Endodermal cell (in vitro differentiated cells): ENCODE measurements at regions not wholly inside any gene's neighbourhood (a gene's known extent, or its start where the extent isn't known, plus 50 kb on each side); places are given as distances from the start of the nearest gene placed in this dataset.

Source experiments
- DNase-seq: peaks from one replicate; pipeline ENCODE4 v3.0.0-alpha.2; 2017
- H3K27ac ChIP-seq: 2 replicates; pipeline ENCODE4 v1.5.1; 2013; ENCODE audit warnings: mild to moderate bottlenecking, low read depth, low read length, moderate library complexity
- H3K27me3 ChIP-seq: 2 replicates; pipeline ENCODE4 v1.6.1; 2013; ENCODE audit warnings: mild to moderate bottlenecking, low read length, moderate library complexity; ENCODE audit not compliant: insufficient read depth, control insufficient read depth, poor library complexity, severe bottlenecking
- H3K36me3 ChIP-seq: 2 replicates; pipeline ENCODE4 v1.7.0; 2013; ENCODE audit warnings: mild to moderate bottlenecking, low read length, moderate library complexity; ENCODE audit not compliant: control insufficient read depth, insufficient read depth
- H3K4me1 ChIP-seq: one replicate; pipeline ENCODE4 v1.7.0; 2013; ENCODE audit warnings: low read length; ENCODE audit not compliant: control insufficient read depth, insufficient read depth
- H3K4me3 ChIP-seq: 2 replicates; pipeline ENCODE4 v1.5.1; 2013; ENCODE audit warnings: mild to moderate bottlenecking, low read length, moderate library complexity
- H3K9ac ChIP-seq: 2 replicates; pipeline ENCODE4 v1.6.1; 2013; ENCODE audit warnings: mild to moderate bottlenecking, low read length, moderate library complexity; ENCODE audit not compliant: poor library complexity, severe bottlenecking; ENCODE audit errors: extremely low read depth
- H3K9me3 ChIP-seq: 2 replicates; pipeline ENCODE4 v1.6.1; 2013; ENCODE audit warnings: mild to moderate bottlenecking, low read length, moderate library complexity; ENCODE audit not compliant: control insufficient read depth
- H3K27ac Mint-ChIP-seq: 2 replicates; pipeline ENCODE4 v1.8.0; 2020; ENCODE audit warnings: mixed read lengths
- H3K27me3 Mint-ChIP-seq: 2 replicates; pipeline ENCODE4 v1.8.0; 2021; ENCODE audit warnings: mild to moderate bottlenecking, mixed read lengths; ENCODE audit not compliant: insufficient read depth
- H3K36me3 Mint-ChIP-seq: 2 replicates; pipeline ENCODE4 v1.8.0; 2020; ENCODE audit warnings: low read depth, mixed read lengths
- H3K4me1 Mint-ChIP-seq: 2 replicates; pipeline ENCODE4 v1.8.0; 2020; ENCODE audit warnings: mixed read lengths
- H3K4me3 Mint-ChIP-seq: 2 replicates; pipeline ENCODE4 v1.8.0; 2020; ENCODE audit warnings: mild to moderate bottlenecking, moderate library complexity, mixed read lengths
- H3K9me3 Mint-ChIP-seq: 2 replicates; pipeline ENCODE4 v1.8.0; 2020; ENCODE audit warnings: mild to moderate bottlenecking, mixed read lengths
- WGBS, 2 experiments: methylation state at CpG; one replicate each; pipeline versions ENCODE4 v1.1.5 to v1.1.7; 2013; ENCODE audit warnings: missing lambda C conversion rate in 2 of 2, mixed read lengths in 1 of 2; ENCODE audit not compliant: insufficient coverage in 1 of 2, insufficient read length in 1 of 2; 5-methylcytosine and 5-hydroxymethylcytosine counted together
- TF ChIP-seq, protein P1 (sequence below): fragments of 200-600 bp; sonication (generic); conservative IDR thresholded peaks from 2 replicates; pipeline ENCODE4 v1.5.0; 2021; ENCODE audit warnings: antibody characterized with exemption, mild to moderate bottlenecking

DNA sequence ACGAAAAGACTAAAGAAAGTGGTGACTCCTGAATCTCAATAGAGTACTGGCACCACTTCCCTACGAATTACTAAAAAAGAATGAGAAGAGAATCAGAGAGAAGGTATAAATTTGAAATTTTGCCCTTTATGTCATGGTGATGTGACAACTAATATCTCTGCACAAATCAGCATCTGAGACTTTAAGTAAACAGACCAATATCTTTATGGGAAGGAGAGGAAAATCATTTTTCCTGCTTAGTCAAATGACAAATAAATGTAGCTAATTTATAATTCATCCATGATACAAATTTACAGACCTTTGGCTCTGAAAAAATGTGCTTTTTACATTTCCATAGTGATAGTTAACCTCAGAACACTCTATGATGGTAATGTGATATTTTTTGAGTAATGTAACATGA lies 424.8 kb upstream of the EPHA5 start:
- Histone ChIP-seq H3K9me3 (no peaks in the 10 kb centered on the region), H3K27me3 (no peaks in the 10 kb centered on the region), H3K36me3 (no peaks in the 10 kb centered on the region), H3K9ac (no peak overlapping the region), H3K4me1 (peaks cover 6% of the 10 kb centered on the region), H3K27ac (no peak overlapping the region), H3K4me3 (no peak overlapping the region)
- Mint-ChIP-seq H3K4me3 (no peak overlapping the region), H3K27me3 (peaks cover 2% of the 10 kb centered on the region), H3K4me1 (peaks cover 8% of the 10 kb centered on the region), H3K9me3 (peaks cover 7% of the 10 kb centered on the region), H3K27ac (no peak overlapping the region), H3K36me3 (no peaks in the 10 kb centered on the region)
- TF ChIP-seq, protein P1, sequence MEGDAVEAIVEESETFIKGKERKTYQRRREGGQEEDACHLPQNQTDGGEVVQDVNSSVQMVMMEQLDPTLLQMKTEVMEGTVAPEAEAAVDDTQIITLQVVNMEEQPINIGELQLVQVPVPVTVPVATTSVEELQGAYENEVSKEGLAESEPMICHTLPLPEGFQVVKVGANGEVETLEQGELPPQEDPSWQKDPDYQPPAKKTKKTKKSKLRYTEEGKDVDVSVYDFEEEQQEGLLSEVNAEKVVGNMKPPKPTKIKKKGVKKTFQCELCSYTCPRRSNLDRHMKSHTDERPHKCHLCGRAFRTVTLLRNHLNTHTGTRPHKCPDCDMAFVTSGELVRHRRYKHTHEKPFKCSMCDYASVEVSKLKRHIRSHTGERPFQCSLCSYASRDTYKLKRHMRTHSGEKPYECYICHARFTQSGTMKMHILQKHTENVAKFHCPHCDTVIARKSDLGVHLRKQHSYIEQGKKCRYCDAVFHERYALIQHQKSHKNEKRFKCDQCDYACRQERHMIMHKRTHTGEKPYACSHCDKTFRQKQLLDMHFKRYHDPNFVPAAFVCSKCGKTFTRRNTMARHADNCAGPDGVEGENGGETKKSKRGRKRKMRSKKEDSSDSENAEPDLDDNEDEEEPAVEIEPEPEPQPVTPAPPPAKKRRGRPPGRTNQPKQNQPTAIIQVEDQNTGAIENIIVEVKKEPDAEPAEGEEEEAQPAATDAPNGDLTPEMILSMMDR: no peak
- WGBS, 2 experiments: 100% methylated on average over 2 of the region's 2 CpGs; no CpG with 5 or more reads in 1 of the 2 experiments
- DNase-seq: no peak

DNA sequence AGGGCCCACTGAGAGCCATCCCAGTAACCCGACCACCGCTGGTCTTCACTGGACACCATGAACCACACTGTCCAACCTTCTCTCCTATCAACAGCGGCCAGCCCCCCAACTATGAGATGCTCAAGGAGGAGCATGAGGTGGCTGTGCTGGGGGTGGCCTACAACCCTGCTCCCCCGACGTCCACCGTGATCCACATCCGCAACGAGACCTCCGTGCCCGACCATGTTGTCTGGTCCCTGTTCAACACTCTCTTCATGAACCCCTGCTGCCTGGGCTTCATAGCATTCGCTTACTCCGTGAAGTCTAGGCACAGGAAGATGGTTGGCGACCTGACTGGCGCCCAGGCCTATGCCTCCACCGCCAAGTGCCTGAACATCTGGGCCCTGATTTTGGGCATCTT lies 423.8 kb upstream of the EPHA5 start:
- H3K4me3 ChIP-seq: no peak overlapping the region
- Mint-ChIP-seq H3K9me3 (peaks cover 7% of the 10 kb centered on the region), H3K4me1 (peaks cover 8% of the 10 kb centered on the region), H3K36me3 (no peaks in the 10 kb centered on the region), H3K4me3 (no peak overlapping the region), H3K27me3 (peaks cover 2% of the 10 kb centered on the region), H3K27ac (no peak overlapping the region)
- TF ChIP-seq, protein P1: no peak
- 94 to 96% methylated on average over 15 of the region's 15 CpGs for WGBS, 2 experiments
- peaks cover 6% of the 10 kb centered on the region for H3K4me1 ChIP-seq
- H3K27ac ChIP-seq: no peak overlapping the region
- H3K27me3 ChIP-seq: no peaks in the 10 kb centered on the region
- H3K9me3 ChIP-seq: no peaks in the 10 kb centered on the region
- no peak for DNase-seq
- H3K9ac ChIP-seq: no peak overlapping the region
- no peaks in the 10 kb centered on the region for H3K36me3 ChIP-seq

DNA sequence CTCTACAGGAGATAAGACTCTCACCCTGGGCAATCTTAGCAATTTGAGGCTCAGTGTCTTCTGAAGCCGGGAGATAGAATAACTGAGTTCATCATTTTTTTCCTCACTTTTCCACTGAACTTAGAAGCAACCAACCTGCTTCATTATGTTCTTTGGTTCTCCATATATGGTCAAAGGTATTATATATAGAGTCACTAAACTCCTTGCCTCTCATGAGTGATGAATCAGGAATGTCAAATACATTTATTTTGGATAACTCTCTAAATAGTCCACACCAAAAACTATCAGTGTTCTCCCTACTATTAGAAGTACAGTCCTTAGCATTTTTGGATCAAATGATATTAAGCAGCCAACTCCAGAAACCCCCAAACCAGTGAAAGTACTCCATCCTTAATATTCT lies 421.5 kb upstream of the EPHA5 start:
- WGBS, 2 experiments: 85% methylated on average over 1 of the region's 1 CpG; no CpG with 5 or more reads in 1 of the 2 experiments
- no peak overlapping the region for H3K4me3 ChIP-seq
- Mint-ChIP-seq H3K27ac (no peak overlapping the region), H3K36me3 (no peaks in the 10 kb centered on the region), H3K4me3 (no peak overlapping the region), H3K9me3 (peaks cover 7% of the 10 kb centered on the region), H3K27me3 (peaks cover 2% of the 10 kb centered on the region), H3K4me1 (peaks cover 4% of the 10 kb centered on the region)
- H3K36me3 ChIP-seq: no peaks in the 10 kb centered on the region
- peaks cover 1% of the 10 kb centered on the region for H3K4me1 ChIP-seq
- no peak overlapping the region for H3K9ac ChIP-seq
- TF ChIP-seq, protein P1: no peak
- no peak for DNase-seq
- no peak overlapping the region for H3K27ac ChIP-seq
- H3K27me3 ChIP-seq: no peaks in the 10 kb centered on the region
- no peaks in the 10 kb centered on the region for H3K9me3 ChIP-seq
